Panc1 (cell line): ENCODE measurements at regions not wholly inside any gene's neighbourhood (a gene's known extent, or its start where the extent isn't known, plus 50 kb on each side); places are given as distances from the start of the nearest gene placed in this dataset.

Experiments
- POLR2AphosphoS5 ChIP-seq: IDR thresholded peaks from 2 replicates; pipeline ENCODE4 v1.6.1; 2012; ENCODE audit warnings: mild to moderate bottlenecking, low read depth, low read length, moderate library complexity
- TF ChIP-seq, protein P1 (sequence below): fragments of 450-650 bp; IDR thresholded peaks from 2 replicates; pipeline ENCODE4 v1.5.1; 2017; ENCODE audit warnings: mild to moderate bottlenecking
- TF ChIP-seq, protein P2 (sequence below), 2 experiments: IDR thresholded peaks; 2 replicates each; pipeline ENCODE4 v1.6.1; 2011 to 2012; ENCODE audit warnings: low read depth in 2 of 2, control low read depth in 1 of 2, low read length in 1 of 2, mild to moderate bottlenecking in 1 of 2, moderate library complexity in 1 of 2; ENCODE audit not compliant: insufficient read depth in 1 of 2

DNA sequence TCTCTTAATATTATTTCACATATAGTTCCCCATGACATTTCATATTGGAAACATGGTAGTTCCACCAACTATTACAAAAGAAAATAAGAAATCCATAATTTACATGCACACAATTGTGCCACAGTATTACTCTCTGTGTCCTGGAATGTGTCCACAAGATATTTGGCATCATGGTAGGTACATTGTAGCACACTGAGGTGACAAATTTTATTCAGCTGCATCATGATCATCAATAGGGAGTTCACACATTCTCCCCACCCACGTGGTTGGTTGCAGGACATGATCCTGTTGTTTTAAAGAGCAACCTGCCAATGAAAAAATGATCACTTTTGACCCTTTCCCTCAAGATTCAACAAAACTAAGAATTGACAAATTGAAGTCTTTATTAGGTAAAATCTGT lies 67.1 kb upstream of the HECTD2 start:
- TF ChIP-seq, protein P1, sequence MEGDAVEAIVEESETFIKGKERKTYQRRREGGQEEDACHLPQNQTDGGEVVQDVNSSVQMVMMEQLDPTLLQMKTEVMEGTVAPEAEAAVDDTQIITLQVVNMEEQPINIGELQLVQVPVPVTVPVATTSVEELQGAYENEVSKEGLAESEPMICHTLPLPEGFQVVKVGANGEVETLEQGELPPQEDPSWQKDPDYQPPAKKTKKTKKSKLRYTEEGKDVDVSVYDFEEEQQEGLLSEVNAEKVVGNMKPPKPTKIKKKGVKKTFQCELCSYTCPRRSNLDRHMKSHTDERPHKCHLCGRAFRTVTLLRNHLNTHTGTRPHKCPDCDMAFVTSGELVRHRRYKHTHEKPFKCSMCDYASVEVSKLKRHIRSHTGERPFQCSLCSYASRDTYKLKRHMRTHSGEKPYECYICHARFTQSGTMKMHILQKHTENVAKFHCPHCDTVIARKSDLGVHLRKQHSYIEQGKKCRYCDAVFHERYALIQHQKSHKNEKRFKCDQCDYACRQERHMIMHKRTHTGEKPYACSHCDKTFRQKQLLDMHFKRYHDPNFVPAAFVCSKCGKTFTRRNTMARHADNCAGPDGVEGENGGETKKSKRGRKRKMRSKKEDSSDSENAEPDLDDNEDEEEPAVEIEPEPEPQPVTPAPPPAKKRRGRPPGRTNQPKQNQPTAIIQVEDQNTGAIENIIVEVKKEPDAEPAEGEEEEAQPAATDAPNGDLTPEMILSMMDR, result no peak
- TF ChIP-seq, protein P2, sequence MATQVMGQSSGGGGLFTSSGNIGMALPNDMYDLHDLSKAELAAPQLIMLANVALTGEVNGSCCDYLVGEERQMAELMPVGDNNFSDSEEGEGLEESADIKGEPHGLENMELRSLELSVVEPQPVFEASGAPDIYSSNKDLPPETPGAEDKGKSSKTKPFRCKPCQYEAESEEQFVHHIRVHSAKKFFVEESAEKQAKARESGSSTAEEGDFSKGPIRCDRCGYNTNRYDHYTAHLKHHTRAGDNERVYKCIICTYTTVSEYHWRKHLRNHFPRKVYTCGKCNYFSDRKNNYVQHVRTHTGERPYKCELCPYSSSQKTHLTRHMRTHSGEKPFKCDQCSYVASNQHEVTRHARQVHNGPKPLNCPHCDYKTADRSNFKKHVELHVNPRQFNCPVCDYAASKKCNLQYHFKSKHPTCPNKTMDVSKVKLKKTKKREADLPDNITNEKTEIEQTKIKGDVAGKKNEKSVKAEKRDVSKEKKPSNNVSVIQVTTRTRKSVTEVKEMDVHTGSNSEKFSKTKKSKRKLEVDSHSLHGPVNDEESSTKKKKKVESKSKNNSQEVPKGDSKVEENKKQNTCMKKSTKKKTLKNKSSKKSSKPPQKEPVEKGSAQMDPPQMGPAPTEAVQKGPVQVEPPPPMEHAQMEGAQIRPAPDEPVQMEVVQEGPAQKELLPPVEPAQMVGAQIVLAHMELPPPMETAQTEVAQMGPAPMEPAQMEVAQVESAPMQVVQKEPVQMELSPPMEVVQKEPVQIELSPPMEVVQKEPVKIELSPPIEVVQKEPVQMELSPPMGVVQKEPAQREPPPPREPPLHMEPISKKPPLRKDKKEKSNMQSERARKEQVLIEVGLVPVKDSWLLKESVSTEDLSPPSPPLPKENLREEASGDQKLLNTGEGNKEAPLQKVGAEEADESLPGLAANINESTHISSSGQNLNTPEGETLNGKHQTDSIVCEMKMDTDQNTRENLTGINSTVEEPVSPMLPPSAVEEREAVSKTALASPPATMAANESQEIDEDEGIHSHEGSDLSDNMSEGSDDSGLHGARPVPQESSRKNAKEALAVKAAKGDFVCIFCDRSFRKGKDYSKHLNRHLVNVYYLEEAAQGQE (IDR thresholded peaks at IDR 0.05; ENCODE audit: insufficient read depth in 1 of 2, low read depth in 2 of 2, low read length in 1 of 2), result no peak
- TF ChIP-seq POLR2AphosphoS5, result no peak
